SK-N-MC (cell line): ENCODE measurements at regions not wholly inside any gene's neighbourhood (a gene's known extent, or its start where the extent isn't known, plus 50 kb on each side); places are given as distances from the start of the nearest gene placed in this dataset.

Experiments
- EZH2 ChIP-seq: fragments of 200-600 bp; sonication (generic); IDR thresholded peaks from one replicate; pipeline ENCODE4 v1.6.1; 2017; ENCODE audit warnings: antibody characterized with exemption
- POLR2AphosphoS5 ChIP-seq: IDR thresholded peaks from 2 replicates; pipeline ENCODE4 v1.6.1; 2012; ENCODE audit warnings: mild to moderate bottlenecking, low read depth, low read length, borderline replicate concordance

DNA sequence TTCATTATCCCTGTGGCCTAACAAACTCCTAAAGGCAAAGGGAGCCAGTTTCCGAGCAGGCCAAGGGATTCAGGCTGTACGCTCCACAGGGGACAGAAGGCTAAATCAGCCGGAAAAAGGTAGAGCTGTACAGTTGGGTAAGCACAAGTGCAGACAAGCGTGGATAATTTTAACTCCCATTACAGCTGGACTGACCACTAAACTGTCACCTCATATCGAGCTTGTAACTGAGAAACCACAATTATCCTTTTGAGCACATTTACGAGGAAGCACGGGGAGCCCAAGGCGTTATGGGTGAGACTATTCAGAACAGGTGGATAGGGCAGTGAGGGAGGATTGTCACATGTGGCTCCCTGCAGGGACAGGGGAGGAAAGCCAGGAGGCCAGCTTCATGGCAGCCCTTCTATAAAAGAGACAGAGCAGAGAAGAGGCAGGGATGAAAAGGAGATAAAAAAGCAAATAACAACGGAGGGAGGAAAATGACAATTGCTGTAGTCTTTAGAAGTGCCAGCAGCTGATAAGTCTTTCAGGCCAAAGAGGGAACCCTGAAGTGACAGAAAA lies 288.0 kb downstream of the FGFR2 start:
- TF ChIP-seq POLR2AphosphoS5 (no peak), EZH2 (no peak)
